GM19468 (cell line): ENCODE measurements at regions not wholly inside any gene's neighbourhood (a gene's known extent, or its start where the extent isn't known, plus 50 kb on each side); places are given as distances from the start of the nearest gene placed in this dataset.
"Not testable (repeated sequence)": the region's sequence is repeated elsewhere in the genome, so short reads cannot be mapped to it uniquely, and the experiment has no call there.

ENCODE experiments used
- ATAC-seq: cut with Tn5 transposase; IDR thresholded peaks from one replicate; pipeline ENCODE4 v1.9.1; 2021; ENCODE audit warnings: mild to moderate bottlenecking, moderate library complexity, moderate number of reproducible peaks; ENCODE audit not compliant: unreplicated experiment; ENCODE audit errors: extremely low read depth

DNA sequence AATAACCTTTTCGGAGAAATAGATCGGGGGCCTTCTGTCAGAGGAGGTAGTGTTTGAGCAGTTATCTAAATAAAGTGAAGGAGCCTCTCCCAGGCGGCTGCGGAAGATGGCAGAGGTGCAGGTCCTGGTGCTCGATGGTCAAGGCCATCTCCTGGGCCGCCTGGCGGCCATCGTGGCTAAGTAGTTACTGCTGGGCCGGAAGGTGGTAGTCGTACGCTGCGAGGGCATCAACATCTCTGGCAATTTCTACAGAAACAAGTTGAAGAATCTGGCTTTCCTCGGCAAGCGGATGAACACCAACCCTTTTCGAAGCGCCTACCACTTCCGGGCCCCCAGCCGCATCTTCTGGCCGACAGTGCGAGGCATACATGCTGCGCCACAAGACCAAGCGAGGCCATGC is 186.1 kb downstream of the KTN1 start:
- no peak for ATAC-seq

DNA sequence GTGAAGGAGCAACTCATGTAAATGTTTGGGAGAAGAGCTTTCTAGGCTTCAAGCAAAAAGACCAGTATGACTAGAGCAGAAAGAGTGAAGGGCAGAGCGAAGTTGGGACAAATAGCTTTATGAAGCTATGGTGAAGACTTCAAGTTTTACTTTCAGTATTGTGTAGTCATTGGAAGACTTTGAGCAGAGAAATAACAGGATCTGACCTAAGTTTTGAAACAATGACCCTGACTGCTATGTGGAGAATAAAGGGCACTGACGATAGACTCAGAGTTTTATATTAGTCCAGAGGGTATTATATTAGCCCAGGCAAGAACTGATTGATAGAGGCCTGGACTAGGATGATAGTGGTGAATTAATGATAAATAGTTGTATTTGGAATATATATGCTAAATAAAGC is 187.3 kb downstream of the KTN1 start:
- no peak for ATAC-seq

DNA sequence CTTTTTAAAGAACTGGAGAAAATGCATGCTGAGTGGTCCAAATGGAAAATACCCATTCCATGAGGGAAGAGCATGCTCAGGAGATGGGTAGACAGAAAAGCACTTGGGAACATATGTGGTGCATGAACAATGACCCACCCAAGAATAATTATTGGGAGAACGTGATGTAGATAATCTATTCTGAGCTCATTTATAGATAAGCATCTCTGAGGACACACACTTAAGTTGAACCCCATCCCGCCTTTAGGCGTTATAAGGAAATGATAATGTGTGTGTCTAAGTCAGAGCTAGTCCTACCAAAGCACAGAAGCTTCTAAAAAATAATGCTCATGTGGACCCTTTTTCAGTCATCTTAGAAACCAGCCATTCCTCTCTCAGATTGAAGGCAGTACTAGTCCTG is 189.9 kb downstream of the KTN1 start:
- ATAC-seq: no peak

DNA sequence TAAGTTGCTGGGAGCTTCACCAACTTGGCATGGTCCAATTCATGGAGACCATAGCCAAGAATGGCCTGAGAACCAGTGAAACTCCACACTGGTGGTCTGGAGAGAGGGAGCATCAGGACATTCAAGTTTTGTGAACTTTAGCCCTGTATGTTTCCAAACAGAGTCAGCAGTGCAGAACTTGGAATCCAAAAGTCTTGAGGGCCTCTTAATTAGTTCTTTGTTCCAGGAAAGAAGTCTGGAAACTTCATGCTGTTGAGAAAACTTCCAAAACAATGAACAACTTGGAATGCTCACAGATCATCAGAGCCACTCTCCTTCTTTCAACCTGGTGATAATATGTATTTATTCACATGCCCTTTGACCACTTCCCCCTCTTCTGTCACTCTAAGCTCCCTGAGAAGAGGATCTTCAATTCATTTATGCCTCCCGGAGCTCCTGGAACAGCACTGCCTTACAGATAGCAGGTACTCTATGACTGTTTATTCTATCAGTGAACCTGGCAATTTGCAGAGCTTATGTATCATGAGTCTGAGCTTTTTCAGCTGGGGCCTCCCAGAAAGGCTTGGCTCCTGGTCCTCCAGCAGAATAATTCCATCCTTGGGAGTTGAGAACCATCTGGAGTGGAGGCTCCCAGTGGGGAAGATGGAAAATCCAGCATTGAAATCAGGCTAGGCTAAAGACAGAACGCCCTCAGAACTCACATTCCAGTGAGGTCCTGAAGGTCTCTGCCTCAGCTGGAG is 191.4 kb downstream of the KTN1 start:
- ATAC-seq: no peak

DNA sequence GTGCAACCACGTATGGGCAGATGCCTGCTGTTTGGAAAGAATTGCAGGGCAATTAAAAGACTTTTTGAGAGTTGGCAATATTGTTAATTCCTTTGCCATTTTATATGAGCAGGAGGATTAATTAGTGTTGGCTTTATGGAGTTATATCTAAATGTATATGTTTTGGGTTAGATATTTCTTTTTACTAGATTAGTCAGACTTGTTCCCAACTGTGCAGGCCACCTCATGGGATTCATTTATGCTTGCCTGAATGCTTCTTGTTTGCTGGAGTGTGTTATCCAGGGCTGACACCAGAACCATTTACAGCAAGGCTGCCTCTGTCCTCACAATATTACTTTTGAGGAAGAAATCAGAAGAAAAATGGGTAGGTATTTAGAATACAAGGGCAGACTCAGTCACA is 192.5 kb downstream of the KTN1 start:
- ATAC-seq: no peak

DNA sequence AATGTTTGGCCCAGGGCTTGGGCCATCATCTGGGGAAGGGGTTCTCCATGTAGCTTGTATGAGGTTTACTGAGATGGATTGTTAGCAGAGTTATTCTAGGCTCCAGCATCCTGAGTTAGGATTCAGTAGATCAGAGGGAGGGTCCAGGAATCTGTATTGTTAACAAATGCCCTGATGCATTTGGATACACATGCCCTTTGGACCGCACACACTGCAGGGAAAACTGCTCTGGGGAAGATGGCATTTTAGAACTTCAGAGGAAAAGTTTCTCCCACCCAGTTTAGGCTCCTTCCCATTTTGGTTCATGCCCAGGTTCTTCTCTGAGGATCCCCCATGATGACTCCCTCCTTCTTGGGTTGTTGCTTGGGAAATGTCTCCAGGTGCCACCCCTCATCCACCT is 193.3 kb downstream of the KTN1 start:
- no peak for ATAC-seq

DNA sequence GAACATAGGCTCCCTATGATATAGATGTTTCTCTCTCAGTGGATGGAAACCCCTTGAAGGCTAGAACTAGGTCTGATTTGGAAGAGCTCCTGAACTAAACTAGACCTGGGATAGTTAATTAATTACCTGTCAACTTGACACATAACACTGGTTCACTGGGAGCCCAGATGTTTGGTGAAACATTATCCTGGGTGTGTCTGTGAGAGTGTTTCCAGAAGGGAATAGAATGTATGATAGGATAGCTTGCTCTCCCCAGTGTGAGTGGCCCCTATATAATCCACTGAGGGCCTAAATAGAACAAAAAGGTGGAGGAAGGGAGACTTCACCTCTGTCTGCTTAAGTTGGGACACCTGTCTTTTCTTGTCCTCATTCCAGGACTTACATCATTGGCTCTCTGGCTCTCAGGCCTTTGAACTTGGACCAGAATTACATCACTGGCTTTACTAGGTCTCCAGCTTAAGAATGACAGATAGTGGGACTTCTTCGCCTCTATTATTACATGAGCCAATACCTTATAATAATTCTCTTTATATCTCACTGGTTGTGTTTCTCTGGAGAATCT is 194.1 kb downstream of the KTN1 start:
- ATAC-seq: no peak

DNA sequence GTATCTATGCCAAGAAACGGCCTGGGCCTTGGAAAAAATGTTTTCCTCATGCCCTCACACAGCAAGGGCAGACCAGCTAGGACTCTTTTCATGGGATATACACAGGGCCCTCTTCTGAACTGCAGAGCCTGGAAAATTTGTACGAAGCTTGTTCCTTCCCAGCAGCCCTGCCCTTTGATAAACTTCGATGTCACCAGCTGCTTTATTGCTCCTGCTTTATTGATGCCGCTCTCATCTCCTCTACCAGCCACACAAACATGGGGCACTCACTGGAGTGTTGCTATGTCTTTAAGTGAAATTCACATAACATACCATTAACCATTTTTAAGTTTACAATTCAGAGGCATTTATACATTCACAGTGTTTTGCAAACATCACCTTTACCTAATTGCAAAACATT is 197.9 kb downstream of the KTN1 start:
- no peak for ATAC-seq

DNA sequence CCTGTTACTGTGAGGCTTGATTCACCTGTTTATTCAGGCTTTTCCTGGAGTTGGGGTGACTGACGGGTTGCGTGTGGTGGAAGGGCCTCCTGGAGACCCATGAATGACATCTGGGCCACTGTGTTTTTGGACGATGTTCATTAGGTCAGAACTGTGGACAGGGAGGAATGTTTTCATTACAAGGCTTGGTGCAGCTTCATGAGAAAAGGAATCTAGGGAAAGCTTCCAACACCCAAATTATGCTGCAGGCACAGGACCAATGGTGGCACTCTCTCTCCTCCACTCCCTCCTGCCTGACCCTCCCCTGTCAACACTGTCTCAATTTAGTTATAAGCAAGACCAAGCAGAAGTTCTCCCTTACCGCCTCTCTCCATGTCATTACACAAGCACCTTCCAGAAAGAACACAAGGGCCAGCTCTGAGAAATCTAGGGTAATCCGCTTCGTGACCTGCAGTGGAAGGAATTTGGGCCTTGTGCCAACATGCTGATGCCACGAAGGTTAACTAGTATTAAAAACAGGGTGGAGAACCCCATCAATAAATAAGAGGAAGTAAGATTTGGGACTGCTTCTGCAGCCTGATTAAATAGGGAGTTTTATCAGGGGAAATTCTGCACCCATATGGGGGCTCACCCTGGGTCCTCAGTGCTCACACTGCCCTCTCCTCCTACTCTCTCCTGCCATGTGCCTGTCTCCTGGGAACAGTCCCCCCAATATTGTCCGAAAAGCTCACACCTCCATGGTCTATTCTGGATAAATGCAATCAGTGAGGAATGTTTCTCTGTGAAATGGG is 200.3 kb downstream of the KTN1 start:
- no peak for ATAC-seq

DNA sequence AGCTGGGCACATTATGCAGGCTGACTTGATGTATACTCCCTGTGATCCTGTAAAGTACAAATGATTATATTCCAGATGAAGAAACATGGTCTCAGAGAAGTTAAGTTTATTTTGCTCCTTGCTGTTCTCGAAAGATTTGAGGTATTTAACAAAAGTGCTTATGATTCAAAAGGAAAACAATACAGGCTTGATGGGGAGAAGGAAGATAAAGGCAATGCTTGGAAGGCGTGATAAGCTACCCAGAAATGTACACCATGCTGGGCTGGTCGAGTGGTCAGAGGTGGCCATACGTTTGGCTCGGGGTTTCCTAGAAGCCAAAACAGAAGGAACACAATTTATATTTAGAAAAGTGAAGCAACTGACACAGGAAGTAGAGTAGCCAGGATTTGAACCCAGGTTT is 201.0 kb downstream of the KTN1 start:
- no peak for ATAC-seq

DNA sequence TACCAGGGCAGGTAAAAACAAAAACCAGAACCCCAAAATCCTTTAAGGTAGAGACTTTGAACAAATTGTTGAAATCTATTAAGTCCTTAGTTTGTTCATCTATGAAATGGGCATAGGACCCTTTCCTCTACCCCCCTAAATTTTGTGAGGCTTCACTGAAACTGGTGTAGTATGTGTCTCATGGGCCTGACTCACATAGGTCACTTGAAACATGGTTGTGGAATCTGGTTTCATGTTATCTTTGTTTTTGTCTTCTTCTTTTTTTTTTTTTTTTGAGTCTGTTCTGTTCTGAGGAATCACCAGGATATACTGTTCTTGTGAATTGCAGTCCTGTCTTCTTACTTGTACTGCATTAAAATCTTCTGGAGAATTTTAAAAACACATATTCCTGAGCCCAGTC is 202.2 kb downstream of the KTN1 start:
- no peak for ATAC-seq

DNA sequence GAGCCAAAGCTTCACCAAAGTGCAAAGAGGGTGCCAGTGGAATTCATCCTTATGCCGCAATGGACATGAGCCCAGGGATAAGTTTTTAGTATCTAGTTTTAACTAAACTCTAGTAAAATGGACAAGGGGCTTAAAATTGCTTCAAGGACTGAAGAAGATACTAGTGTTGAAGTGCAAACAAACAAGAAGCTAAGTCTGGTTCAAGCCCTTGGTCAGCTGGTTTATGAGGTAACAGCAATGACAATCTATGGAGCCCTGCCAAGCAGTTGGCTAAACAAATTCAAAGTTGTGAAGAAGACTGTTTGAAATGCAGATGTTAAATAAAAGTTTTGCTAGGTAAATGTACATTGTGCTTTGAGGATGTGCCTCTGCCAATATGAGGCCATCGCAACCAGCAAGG is 209.4 kb downstream of the KTN1 start:
- ATAC-seq: no peak

DNA sequence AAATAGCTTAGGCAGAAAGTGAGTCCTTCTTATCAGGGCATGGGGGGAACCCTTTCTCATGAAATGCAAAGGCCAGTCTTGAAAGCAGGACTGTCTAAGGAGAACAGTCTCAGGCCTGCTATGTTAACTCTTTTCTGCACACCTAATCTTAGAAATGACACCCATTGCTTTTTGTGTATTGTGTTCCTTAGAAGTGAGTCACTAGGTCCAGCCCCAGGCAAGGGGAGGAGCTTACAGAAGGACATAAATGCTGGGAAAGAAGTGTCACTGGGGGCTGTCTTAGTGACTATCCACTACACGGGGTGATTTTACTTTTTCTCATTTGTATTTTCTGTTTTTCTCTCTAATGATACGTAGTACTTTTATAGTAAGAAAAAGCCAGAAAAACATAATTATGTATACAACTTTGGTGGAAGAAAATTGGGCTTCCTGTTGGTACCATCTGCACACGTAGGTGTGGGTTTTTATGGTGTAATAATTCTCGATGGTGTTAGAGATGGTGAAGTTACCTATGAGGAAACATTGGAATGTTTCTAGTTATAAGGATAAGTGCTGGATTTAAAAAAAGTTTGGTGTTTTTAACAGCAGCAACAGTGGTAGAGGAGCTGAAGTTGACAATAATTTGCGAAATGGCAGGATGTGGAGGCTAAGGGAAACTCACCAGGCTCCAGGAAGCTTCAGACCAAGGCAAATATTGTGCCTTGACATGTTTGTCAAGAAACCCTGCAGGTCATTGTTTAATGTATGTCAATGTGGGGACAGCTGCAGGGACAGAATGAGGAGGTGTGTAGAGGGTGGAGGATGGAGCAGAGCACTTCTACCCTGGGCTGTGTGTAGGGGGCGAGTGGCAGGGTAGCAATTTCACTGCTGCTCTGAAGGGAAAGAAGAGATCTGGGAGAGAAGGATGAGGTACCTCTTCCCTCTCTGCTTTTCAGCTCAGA is 214.9 kb downstream of the KTN1 start:
- ATAC-seq: no peak

DNA sequence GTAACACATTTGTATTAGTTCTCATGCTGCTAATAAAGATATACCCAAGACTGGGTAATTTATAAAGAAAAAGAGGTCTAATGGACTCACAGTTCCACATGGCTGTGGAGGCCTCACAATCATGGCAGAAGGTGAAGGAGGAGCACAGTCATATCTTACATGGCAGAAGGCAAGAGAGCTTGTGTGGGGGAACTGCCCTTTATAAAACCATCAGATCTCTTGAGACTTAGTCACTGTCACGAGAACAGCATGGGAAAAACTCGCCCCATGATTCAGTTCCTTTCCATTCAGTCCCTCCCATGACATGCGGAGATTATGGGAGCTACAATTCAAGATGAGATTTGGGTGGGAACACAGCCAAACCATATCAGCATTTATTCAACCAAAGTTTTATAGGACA is 216.5 kb downstream of the KTN1 start:
- not testable (repeated sequence) for ATAC-seq

DNA sequence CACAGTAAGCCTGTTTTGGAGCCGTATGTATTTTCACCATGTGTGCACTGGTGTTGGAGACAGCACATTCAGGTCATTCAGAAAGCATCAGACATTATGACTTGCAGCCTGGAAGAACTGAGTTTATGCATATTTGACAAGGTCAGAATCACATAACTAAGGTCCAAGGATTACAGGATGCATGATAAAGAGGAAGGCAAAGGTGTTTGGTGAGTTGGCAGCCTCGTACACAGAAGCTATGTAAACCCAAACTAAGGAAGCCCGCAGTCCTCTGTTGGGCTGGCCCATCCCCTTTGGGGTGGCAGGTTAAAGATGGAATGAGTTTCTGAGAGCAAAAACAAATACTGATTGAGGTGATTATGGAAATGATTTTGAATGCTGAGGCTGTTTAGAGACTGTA is 218.4 kb downstream of the KTN1 start:
- no peak for ATAC-seq

DNA sequence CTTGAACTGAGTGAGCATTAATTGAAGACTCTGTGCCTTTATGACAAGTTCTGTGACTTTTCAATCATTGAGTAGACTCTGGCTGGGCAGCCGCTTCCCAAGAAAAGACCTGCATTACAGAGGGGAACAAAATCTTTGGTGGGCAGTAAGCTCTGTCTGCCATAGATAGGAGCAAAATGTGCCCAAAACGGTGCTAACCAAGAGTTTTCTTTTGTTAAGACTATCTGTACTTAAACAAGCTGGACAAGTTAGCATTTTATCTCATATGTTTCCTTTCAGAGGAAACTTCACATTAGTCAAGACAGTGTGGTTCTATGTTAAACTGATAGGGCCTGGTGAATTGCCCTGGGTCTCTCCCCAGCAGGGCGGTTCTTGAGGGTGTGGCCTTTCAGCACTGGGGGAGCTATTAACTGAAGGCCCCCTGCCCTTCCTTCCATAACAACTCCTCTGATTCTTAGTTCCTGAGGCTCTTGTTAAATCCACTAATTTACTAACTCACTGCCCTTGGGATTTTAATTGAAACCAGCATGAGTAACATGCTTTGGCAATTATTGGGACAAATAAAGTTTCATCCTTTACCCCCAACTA is 219.6 kb downstream of the KTN1 start:
- no peak for ATAC-seq

DNA sequence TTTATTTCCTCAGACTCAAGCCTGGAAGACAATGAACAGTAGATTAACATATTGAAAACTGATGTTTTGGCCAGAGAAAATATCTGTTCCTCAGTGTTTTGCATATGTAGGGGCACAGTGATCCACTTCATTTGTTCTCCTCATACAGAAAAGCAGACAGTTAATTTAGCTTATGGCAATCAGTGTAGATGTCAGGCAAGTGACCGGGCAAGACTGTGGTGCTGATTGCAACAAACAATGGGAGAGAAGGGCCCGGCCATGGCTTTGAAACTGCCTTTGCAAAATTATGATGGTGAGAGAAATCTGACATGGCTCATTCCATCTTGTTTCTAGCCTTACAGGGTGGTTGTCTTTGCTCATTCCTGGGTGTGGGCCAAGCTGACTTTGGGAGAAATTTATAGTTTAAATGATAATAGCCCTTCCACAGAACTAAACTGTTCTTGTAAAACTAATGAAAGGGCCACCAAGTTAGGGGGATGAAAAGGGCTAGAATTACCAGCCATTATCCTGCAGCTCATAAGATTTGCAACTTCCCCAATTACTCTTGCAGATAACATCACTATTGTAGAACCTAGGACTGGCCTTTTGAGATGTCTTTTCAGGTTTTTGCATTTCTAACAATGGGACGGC is 220.3 kb downstream of the KTN1 start:
- no peak for ATAC-seq

DNA sequence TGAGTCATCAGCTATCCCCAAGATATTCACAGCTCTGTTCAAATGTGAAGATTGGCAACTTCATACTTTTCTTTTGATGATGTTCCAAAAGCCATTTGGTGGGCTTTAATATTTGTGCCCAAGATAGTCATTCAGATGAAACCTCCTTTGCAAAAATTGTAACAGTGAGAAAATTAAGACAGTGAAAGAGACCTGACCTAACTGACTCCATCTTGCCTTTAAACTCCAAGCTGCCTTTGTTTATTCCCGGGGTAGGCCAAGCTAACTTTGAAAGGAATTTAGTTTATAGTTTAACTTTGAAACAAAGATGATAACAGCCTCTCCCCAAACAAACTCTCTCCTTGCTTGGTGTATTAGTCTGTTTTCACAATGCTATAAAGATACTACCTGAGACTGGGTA is 221.1 kb downstream of the KTN1 start:
- no peak for ATAC-seq

DNA sequence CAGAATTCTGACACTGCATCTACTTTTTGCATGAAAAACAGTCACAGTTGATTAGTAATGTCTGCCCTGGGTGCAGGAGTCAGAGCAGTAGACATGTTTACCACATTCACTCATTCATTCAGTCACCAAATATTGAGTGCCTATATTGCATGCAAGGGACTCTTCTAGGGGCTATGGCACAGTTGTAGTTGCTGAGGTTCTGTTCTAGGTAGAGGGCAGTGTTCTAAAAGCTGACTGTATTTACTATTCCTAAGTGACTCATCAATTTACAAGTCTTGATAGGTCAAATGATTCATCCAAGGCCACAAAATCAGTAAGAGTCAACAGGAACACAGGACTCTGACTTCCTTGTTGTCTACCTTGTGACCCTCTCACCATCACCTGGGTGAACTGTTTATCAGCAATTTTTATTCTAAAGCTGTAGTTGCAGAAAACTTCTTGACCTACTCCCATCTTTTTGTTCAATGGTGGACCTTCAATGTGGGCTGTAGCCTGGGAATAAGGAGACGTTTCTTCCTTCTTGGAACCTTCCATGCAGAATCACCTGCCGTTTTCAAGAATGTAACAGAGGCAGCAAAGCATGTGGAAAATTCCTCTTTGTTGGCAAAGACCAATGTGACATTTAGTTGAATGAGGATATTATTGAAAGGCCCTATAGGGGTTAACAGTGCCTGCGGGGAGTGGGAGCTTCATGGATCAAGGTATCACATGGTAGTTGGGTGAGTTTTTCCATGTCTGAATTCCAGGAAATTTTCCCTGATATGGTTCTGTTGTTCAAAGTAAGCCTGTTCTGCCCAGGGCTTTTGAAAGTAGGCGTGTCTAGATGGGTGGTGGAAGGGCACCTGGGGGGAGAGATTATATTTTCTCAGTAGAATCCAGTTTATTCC is 223.2 kb downstream of the KTN1 start:
- no peak for ATAC-seq
